Breast epithelium (tissue), 4 donors: ENCODE measurements at regions not wholly inside any gene's neighbourhood (a gene's known extent, or its start where the extent isn't known, plus 50 kb on each side); places are given as distances from the start of the nearest gene placed in this dataset.

Source experiments
- DNase-seq, 2 donors: peaks; one replicate each; pipeline ENCODE4 v3.0.0-alpha.2; 2019; ENCODE audit warnings: low spot score in 2 of 2
- H3K27ac ChIP-seq, 2 donors: fragments of 200-600 bp; sonication (generic) in 1 of 2; one replicate each; pipeline ENCODE4 v1.5.1; 2016 to 2019; ENCODE audit warnings: mild to moderate bottlenecking in 1 of 2
- H3K27me3 ChIP-seq, 2 donors: fragments of 200-600 bp; sonication (generic) in 1 of 2; one replicate each; pipeline versions ENCODE4 v1.5.1 to v1.6.0; 2017 to 2019; ENCODE audit warnings: control low read depth in 1 of 2, mild to moderate bottlenecking in 1 of 2
- H3K36me3 ChIP-seq: fragments of 200-600 bp; one replicate; pipeline ENCODE4 v1.5.1; 2019
- H3K4me1 ChIP-seq, 2 donors: fragments of 200-600 bp; sonication (generic); one replicate each; pipeline ENCODE4 v1.5.1; 2016 to 2019; ENCODE audit warnings: control low read depth in 1 of 2
- H3K4me3 ChIP-seq, 3 donors: fragments of 200-600 bp; sonication (generic); 1 replicate in 2 of 3; 2 replicates in 1 of 3; pipeline ENCODE4 v1.5.1; 2016 to 2019; ENCODE audit warnings: mild to moderate bottlenecking in 3 of 3, moderate library complexity in 2 of 3
- H3K9me3 ChIP-seq, 2 donors: fragments of 200-600 bp; sonication (generic) in 1 of 2; one replicate each; pipeline ENCODE4 v1.5.1; 2016 to 2019; ENCODE audit warnings: control low read depth in 1 of 2
- POLR2A ChIP-seq: fragments of 450-650 bp; IDR thresholded peaks from one replicate; pipeline ENCODE4 v1.6.1; 2016; ENCODE audit warnings: antibody characterized with exemption, mild to moderate bottlenecking, moderate library complexity
- POLR2AphosphoS5 ChIP-seq, 3 donors: sonication (generic); formaldehyde crosslinking; IDR thresholded peaks; one replicate each; pipeline ENCODE4 v1.6.1; 2017; ENCODE audit warnings: antibody characterized with exemption in 3 of 3
- intact Hi-C: fragments of 100-400 bp; cut with DNase I; formaldehyde crosslinking; loops from one replicate; pipeline ENCODE4 v1.15.1; 2023; ENCODE audit warnings: low total_unique reads
- TF ChIP-seq, protein P1 (sequence below), 3 donors: fragments of 450-650 bp; IDR thresholded peaks; one replicate each; pipeline ENCODE4 v1.5.1; 2016 to 2017; ENCODE audit warnings: antibody characterized with exemption in 3 of 3, mild to moderate bottlenecking in 3 of 3, moderate library complexity in 3 of 3

DNA sequence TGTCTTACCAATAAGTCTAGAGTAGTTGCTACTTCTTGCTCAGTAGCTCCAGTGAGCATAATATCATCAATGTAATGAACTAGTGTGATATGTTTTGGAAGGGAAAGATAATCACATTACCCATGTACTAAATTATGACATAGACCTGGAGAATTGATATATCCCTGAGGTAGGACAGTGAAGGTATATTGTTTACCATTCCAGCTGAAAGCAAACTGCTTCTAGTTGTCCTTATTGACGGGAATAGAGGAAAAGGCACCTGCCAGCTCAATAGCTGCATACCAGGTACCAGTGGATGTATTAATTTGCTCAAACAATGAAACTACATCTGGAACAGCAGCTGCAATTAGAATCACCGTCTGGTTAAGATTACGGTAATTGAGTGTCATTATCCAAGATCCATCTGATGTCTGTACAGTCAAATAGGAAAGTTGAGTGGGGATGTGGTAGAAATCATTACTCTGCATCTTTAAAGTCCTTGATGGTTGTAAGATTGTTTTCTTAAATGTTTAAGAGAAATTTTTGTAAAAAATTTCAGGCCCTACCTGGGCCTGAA lies 100.0 kb upstream of the ARHGAP5 start:
- TF ChIP-seq, protein P1, sequence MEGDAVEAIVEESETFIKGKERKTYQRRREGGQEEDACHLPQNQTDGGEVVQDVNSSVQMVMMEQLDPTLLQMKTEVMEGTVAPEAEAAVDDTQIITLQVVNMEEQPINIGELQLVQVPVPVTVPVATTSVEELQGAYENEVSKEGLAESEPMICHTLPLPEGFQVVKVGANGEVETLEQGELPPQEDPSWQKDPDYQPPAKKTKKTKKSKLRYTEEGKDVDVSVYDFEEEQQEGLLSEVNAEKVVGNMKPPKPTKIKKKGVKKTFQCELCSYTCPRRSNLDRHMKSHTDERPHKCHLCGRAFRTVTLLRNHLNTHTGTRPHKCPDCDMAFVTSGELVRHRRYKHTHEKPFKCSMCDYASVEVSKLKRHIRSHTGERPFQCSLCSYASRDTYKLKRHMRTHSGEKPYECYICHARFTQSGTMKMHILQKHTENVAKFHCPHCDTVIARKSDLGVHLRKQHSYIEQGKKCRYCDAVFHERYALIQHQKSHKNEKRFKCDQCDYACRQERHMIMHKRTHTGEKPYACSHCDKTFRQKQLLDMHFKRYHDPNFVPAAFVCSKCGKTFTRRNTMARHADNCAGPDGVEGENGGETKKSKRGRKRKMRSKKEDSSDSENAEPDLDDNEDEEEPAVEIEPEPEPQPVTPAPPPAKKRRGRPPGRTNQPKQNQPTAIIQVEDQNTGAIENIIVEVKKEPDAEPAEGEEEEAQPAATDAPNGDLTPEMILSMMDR (IDR thresholded peaks at IDR 0.05) = no peak
- TF ChIP-seq POLR2AphosphoS5 (IDR thresholded peaks at IDR 0.05) (no peak), POLR2A (no peak)
- Histone ChIP-seq H3K9me3 (peaks cover 8 to 9% of the 10 kb centered on the region in 2 donors), H3K4me1 (no peaks in the 10 kb centered on the region), H3K36me3 (no peaks in the 10 kb centered on the region), H3K27ac (no peak overlapping the region), H3K27me3 (no peaks in the 10 kb centered on the region), H3K4me3 (no peak overlapping the region)
- no peak for DNase-seq
- intact Hi-C loops = no loop called here

- Histone ChIP-seq H3K36me3 (no peaks in the 10 kb centered on the region), H3K27me3 (no peaks in the 10 kb centered on the region), H3K27ac (no peak overlapping the region), H3K4me3 (no peak overlapping the region), H3K4me1 (no peaks in the 10 kb centered on the region), H3K9me3 (peaks cover 9 to 20% of the 10 kb centered on the region in 2 donors)
- DNase-seq = no peak
- TF ChIP-seq, protein P1 (IDR thresholded peaks at IDR 0.05) = no peak
- no peak for TF ChIP-seq POLR2AphosphoS5 (IDR thresholded peaks at IDR 0.05)
- no peak for TF ChIP-seq POLR2A
- intact Hi-C loops = no loop called here
These were observed 98.7 kb upstream of the ARHGAP5 start for GRCh38 chr14:31978423-31978822.

GRCh38 chr14:31982642-31983041 lies 94.5 kb upstream of the ARHGAP5 start:
- H3K27me3 ChIP-seq = no peaks in the 10 kb centered on the region
- no peak overlapping the region for H3K4me3 ChIP-seq
- intact Hi-C loops = no loop called here
- H3K4me1 ChIP-seq = no peaks in the 10 kb centered on the region
- peaks cover 0 to 12% of the 10 kb centered on the region in 2 donors for H3K9me3 ChIP-seq
- H3K27ac ChIP-seq = no peak overlapping the region
- TF ChIP-seq POLR2AphosphoS5 (IDR thresholded peaks at IDR 0.05) = no peak
- TF ChIP-seq, protein P1 (IDR thresholded peaks at IDR 0.05) = no peak
- TF ChIP-seq POLR2A = no peak
- H3K36me3 ChIP-seq = no peaks in the 10 kb centered on the region
- no peak for DNase-seq

GRCh38 chr14:31986405-31986804 lies 90.7 kb upstream of the ARHGAP5 start:
- intact Hi-C loops = no loop called here
- no peak overlapping the region for H3K27ac ChIP-seq
- TF ChIP-seq, protein P1 (IDR thresholded peaks at IDR 0.05) = no peak
- no peak for TF ChIP-seq POLR2AphosphoS5 (IDR thresholded peaks at IDR 0.05)
- TF ChIP-seq POLR2A = no peak
- no peak overlapping the region for H3K4me3 ChIP-seq
- H3K36me3 ChIP-seq = no peaks in the 10 kb centered on the region
- H3K9me3 ChIP-seq = peaks cover 0 to 12% of the 10 kb centered on the region in 2 donors
- DNase-seq = no peak
- peaks cover 0 to 1% of the 10 kb centered on the region in 2 donors for H3K4me1 ChIP-seq
- H3K27me3 ChIP-seq = no peaks in the 10 kb centered on the region

DNA sequence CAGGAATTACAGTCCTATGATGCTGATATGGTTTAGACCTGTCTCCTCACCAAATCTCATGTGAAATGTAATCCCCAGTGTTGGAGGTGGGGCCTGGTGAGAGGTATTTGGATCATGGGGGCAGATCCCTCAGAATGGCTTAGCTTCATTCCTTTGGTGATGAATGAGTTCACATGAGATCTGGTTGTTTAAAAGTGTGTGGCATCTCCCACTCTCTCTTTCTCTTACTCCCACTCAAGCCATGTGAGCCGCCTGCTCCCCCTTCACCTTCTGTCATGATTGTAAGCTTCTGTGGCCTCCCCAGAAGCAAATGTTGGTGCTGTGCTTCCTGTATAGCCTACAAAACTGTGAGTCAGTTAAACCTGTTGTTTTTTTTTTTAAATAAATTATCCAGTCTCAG lies 89.4 kb upstream of the ARHGAP5 start:
- Histone ChIP-seq H3K4me3 (no peak overlapping the region), H3K4me1 (peaks cover 0 to 6% of the 10 kb centered on the region in 2 donors), H3K36me3 (no peaks in the 10 kb centered on the region), H3K27ac (no peak overlapping the region), H3K27me3 (no peaks in the 10 kb centered on the region), H3K9me3 (peaks cover 0 to 6% of the 10 kb centered on the region in 2 donors)
- no peak for TF ChIP-seq POLR2A
- TF ChIP-seq, protein P1 (IDR thresholded peaks at IDR 0.05) = no peak
- no peak for TF ChIP-seq POLR2AphosphoS5 (IDR thresholded peaks at IDR 0.05)
- no peak for DNase-seq
- intact Hi-C loops = no loop called here
